ENCODE measurements at regions not wholly inside any gene's neighbourhood (a gene's known extent, or its start where the extent isn't known, plus 50 kb on each side); places are given as distances from the start of the nearest gene placed in this dataset.

- Histone ChIP-seq H4K20me1 (ENCODE audit: insufficient read depth) (no peaks in the 10 kb centered on the region), H3K4me3 (no peak overlapping the region), H3K9me3 (ENCODE audit: insufficient read depth, low read depth) (no peaks in the 10 kb centered on the region), H3K4me1 (replicated peaks; ENCODE audit: insufficient read depth) (no peaks in the 10 kb centered on the region), H3K9me2 (ENCODE audit: insufficient read depth) (no peaks in the 10 kb centered on the region), H3K27me3 (ENCODE audit: insufficient read depth, low read depth) (peaks cover 98% of the 10 kb centered on the region), H2AFZ (no peak overlapping the region), H3K36me3 (ENCODE audit: low read depth) (no peaks in the 10 kb centered on the region), H3K4me2 (no peak overlapping the region), H3K27ac (no peak overlapping the region), H3F3A (ENCODE audit: insufficient read depth, low read depth) (no peaks in the 10 kb centered on the region), H3K79me2 (ENCODE audit: low read depth) (no peaks in the 10 kb centered on the region)
- CTCF ChIA-PET, result no interaction called here
- no TSS peak for BruUV-seq (replicated peaks)
- intact Hi-C loops (cut with micrococcal nuclease; ENCODE audit: unreplicated experiment), result no loop called here
- POLR2A ChIA-PET (ENCODE audit: unreplicated experiment), result no interaction called here
- TF ChIP-seq EZH2 (IDR thresholded peaks at IDR 0.05; ENCODE audit: low read depth) (no peak), CTCF (conservative IDR thresholded peaks at IDR 0.05) (no peak)
- no peak for DNase-seq
These were observed 199.6 kb downstream of the TTLL2 start for GRCh38 chr6:167524261-167525111.

- POLR2A ChIA-PET (ENCODE audit: unreplicated experiment), result no interaction called here
These were observed 200.9 kb downstream of the TTLL2 start for GRCh38 chr6:167525774-167526173.

More at GRCh38 chr6:167525774-167526173, 200.9 kb downstream of the TTLL2 start:
- intact Hi-C loops (cut with micrococcal nuclease; ENCODE audit: unreplicated experiment), result no loop called here
- TF ChIP-seq EZH2 (IDR thresholded peaks at IDR 0.05; ENCODE audit: low read depth), result no peak
- TF ChIP-seq CTCF (conservative IDR thresholded peaks at IDR 0.05), result no peak
- Histone ChIP-seq H3K79me2 (ENCODE audit: low read depth) (no peaks in the 10 kb centered on the region), H3K36me3 (ENCODE audit: low read depth) (no peaks in the 10 kb centered on the region), H3K9me2 (ENCODE audit: insufficient read depth) (no peaks in the 10 kb centered on the region), H3K9me3 (ENCODE audit: insufficient read depth, low read depth) (no peaks in the 10 kb centered on the region), H3K4me1 (replicated peaks; ENCODE audit: insufficient read depth) (no peaks in the 10 kb centered on the region), H3K27me3 (ENCODE audit: insufficient read depth, low read depth) (peaks cover 98% of the 10 kb centered on the region), H3K4me2 (no peak overlapping the region), H3F3A (ENCODE audit: insufficient read depth, low read depth) (no peaks in the 10 kb centered on the region), H4K20me1 (ENCODE audit: insufficient read depth) (no peaks in the 10 kb centered on the region), H3K4me3 (no peak overlapping the region), H3K27ac (no peak overlapping the region), H2AFZ (no peak overlapping the region)
- CTCF ChIA-PET, result no interaction called here
- no peak for DNase-seq
- BruUV-seq (replicated peaks), result no TSS peak

Measured in PC-9 (cell line).